GM18909 (cell line): ENCODE measurements at regions not wholly inside any gene's neighbourhood (a gene's known extent, or its start where the extent isn't known, plus 50 kb on each side); places are given as distances from the start of the nearest gene placed in this dataset.

Source experiments
- ATAC-seq: cut with Tn5 transposase; IDR thresholded peaks from one replicate; pipeline ENCODE4 v1.9.1; 2021; ENCODE audit warnings: mild to moderate bottlenecking; ENCODE audit not compliant: unreplicated experiment, poor library complexity

DNA sequence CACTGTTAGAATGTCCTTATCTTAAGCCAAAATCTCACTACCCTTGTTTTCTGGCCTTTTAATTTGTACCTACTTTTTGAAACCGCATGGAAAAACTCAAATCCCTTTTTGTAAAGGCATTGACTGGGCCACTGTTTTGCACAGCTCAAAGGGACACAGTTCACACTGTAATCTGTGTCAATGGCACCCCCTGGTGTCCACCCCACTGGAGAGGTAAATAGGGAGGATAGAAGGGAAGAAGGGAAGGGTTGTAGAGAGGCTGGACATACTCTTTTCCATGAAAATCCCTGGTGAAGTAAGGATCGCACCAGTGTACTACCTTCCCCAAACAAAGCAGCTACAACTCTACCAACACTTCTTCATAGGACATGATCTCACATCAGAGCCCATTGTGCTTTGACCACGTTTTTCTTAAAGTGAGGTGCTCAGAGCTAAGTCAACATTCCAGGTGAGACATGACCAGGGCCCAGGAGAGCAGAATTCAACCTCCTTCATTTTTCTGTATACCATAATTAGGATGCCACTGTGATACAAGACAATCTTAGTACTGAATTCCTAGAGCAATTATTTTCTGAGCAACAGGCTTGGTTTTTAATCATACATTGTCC is 92.4 kb upstream of the RMDN2 start:
- ATAC-seq: peak; percentile 66

DNA sequence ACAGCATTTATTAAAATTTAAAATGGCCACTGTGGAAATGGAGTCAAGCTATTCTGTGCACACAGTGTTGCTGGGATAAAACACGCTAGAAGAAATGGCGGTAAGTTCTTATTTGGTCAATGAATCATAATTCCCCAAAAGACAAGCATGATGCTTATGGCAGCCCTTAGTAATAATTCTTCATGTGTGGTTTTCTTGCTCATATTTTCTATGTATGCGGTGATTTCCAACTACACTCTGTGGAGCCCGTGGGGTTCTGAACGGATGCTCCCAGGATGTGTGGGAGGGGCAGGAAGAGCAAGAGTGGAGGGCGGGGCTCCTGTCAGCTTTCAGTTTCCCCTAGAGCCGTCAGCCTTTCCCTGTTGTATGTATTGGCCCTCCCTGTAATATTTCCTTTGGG is 91.7 kb upstream of the RMDN2 start:
- peak; percentile 46 for ATAC-seq

DNA sequence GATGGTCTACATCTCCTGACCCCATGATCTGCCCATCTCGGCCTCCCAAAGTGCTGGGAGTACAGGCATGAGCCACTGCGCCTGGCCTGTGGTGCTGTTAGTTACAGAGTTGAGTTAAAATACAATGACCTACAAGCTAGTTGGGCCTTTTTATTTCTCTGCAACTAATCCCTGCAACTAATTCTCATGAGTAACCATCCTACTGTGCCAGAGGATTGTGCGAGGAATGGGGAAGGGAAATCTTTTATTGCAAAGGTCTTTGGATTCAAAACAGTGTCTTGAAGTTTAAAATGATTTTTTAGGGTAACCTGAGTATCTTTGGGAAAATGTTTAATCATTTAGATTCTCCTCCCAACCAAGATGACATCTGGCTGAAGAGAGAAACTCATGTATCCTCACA is 88.8 kb upstream of the RMDN2 start:
- no peak for ATAC-seq

DNA sequence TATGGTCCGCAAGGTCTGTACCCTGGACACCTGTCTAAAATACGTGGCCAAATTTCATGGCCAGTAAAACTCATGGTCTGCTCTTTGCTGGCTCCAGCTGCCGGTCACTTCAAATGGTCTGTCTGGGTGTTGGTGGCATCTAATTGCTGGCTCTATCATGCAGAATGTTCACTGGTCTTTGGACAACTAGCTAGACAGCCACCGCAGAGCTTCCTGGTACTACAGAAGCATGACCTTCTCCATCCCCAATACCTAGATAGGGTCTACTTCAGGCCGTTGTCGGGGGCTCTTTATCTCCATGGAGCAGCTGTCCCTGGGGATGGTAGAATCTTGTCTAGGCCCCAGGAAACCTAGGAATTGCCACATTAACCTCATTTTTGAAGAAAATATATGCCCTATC is 88.4 kb upstream of the RMDN2 start:
- no peak for ATAC-seq

DNA sequence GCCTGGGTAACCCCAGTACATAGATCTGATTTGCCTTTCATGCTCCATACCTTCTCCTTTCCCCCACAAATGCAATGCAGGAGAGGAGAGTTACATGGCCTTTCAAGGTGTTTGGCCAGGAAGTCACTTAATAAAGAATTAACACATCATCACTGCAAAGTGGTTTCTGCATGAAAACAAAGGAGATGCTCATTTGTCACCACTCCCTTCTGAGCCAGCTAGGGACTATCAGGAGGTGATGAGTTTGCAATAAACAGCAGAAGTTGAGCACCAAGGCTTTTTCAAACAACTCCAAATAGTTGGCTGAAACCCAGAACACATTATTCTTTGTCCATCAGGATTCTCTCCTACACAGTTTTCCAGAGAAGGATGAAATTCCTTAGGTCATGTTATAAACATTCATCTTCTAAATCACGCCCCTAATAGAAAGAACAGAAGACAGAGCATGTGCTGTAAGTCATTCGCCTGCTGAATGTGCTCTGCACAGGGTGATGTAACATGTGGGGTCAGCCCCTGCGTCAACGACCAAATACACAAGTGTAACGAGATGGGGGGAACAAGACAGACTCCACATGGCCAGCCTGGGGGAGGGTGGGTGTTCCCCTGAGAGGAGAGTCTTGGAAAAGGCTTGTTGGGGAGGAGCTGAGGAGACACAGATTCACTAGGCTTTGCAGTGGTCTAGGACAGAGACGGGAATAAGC is 87.3 kb upstream of the RMDN2 start:
- ATAC-seq: no peak

DNA sequence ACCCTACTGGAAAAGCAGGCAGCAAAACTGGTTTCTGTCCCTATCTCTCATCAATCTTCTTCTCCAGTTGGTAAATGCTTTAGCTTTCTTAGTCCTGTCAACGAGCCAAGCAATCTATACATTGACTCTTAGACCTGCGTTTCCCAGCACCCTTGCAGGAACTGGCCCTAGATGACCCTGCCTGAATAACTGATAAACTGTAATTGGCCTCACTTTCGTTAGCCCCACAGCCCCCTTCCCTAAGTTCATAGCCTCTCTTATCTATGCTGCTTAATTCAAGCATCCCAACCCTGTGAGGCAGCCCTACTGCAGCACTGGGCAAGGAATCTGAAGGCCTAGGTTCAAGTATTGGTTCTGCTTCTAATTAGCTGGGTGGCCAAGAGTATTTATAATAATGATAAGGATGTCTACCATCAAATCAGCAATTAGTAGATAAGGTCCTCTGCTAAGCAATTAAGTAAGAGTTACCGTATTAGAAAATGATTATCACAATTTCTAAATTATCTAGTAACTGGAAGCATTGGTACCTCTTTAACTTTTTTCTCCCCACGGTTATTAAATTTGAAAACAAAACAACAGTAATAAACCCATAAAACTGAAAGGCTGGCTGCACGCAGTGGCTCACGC is 86.4 kb upstream of the RMDN2 start:
- ATAC-seq: no peak

DNA sequence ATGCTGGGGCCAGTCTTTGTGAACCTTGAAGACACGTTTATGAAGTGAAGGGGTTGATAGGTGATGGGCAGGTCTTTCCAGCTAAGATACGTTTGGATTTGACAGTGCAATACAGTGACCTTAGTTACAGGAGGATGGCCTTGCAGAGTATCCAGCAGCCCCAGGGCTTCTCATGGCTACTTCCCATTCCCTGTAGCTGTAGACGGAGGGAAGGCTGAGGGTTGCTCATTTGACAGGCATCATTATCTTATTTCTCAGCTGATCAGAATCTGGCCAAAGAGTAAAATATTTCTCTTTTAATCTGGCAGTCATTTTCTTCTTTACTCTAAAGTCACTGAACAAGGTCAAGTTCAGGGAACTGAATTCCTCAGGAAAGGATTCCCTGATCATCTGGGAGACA is 85.1 kb upstream of the RMDN2 start:
- no peak for ATAC-seq

DNA sequence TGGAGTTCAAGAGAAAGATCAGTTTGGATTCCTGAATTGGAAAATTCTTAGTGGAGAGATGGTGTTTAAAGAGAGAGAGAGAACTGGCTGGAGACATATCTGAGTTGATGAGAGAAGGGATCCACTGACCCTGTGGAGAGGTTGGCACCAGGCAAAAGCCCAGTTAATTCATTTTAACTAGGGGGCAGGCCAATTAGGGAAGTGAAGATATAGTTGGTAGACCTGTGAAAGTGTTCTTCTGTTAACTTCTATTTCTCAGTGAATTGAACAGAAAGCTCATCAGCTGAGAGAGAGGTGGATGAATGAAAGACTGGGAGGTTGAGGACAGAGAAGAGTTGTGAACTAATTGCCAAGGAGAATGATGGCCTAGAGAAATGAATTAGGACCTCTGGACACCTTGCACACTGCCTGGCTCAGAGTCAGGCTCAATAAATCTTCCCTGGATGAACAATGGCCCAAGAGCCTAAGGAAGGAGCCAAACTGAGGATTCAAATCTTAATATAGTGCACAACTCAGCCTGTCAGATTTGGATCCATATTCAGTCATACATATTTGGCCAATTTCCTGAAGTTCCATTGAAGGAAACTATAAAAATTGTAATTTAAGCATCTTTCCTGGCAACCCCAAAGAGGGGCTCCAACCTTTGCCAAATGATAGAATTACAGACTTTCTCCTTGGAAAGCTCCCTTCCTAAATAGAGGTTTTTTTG is 82.2 kb upstream of the RMDN2 start:
- ATAC-seq: no peak

DNA sequence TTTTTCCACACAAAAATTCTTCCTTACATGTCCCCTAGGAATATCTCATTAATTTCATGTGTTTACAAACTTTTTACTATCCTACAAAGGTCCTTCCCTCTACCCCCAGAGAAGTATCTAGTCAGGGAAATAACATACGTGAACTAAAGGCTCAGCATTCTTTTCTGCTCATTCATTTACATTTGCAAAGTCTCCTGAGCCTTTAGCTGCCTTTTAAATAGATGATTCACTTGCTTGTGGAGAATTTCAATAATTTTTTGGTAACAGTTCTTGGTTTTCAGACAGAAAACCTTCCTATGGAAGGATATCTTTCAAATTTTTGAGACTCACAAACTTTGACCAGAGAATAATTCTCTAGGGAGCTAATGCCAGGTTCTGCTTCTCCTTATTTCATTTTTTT is 81.5 kb upstream of the RMDN2 start:
- ATAC-seq: no peak

DNA sequence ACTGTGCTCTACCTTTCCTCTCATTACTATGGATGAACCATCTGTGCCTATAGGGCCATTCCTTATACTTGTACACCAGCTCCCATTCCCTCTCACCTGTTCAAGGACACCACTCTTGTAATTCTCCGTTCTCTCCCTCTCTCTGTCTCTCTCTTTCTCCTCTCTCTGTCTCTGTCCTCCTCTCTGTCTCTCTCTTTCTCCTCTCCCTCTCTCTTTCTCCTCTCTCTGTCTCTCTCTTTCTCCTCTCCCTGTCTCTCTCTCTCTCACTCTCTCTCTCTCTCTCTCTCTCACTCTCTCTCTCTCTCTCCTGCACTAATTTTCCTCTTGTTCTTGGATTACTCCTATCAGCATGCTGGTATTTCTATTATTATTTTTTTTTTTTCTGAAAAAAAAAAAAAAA is 78.9 kb upstream of the RMDN2 start:
- no peak for ATAC-seq

DNA sequence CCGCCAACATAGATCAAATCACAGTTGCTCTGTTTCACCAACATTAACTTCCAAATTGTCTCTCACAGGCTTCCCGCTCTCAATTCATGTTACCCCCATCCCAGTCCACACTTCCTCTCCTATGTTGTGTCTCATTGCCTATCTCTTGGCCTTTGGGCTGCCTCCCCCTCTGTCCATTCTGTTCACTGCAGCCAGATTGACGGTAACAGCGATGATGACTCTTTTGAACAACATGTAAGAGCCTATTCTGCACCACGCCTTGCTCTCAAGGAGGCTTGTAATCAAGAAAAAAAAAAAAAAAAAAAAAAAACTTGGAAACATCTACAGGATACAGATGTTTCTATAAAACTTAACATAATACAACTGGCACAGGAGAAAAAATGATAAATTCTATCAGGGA is 77.3 kb upstream of the RMDN2 start:
- no peak for ATAC-seq

DNA sequence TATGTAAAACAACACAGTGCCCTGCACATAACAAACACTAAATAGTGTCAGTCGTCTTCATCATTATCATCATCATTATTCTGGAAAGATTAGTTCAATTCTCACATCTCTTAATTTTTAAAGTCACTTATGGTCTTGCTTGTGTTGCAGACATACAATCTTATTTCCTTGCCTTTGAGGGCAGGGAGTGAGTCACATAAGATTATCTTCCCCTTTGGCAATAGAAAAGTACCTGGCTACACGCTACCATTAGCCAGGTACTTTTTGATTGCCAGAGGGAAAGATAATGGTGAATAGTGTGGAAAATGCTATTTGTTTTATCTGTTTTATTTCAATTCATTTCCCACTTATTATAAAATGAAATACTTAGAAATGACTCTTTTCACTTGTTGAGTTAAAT is 76.6 kb upstream of the RMDN2 start:
- ATAC-seq: no peak

DNA sequence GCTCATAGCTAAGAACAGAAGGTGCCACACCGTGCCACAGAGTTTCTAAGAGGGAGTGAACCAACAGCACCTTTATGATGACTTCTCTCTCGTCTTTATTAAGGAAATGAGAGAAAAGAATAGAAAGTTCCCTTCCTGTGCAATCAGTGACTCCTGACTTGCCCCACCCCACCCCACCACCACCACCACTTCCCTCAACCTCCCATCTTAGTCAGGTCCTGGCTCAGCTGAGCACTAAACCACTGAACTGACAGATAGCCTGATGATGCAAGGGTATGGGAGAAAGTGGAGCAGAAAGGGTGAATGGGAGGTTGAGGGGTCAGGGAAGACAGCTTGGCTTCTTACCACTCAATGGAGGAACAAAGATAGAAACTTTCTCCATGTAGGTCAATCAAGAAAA is 75.2 kb upstream of the RMDN2 start:
- no peak for ATAC-seq

DNA sequence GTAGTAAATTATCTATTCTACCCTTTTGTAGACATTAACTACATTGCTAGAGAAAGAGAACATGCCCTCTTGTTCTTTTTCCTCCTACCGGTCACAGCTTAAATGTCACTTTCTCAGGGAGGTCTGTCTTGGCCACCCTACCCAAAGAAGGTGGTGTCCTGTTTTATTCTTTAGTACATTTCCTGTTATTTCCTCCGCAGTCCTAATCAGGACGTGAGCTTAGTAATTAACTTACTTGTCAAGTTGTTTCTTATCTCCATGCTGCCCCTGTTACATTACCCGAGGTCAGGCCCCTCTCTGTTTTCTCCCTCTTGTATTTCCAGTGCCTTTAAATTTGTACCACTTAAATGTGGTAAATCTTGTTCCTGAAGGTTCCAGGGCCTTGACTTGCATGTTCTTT is 73.7 kb upstream of the RMDN2 start:
- peak; percentile 53 for ATAC-seq

DNA sequence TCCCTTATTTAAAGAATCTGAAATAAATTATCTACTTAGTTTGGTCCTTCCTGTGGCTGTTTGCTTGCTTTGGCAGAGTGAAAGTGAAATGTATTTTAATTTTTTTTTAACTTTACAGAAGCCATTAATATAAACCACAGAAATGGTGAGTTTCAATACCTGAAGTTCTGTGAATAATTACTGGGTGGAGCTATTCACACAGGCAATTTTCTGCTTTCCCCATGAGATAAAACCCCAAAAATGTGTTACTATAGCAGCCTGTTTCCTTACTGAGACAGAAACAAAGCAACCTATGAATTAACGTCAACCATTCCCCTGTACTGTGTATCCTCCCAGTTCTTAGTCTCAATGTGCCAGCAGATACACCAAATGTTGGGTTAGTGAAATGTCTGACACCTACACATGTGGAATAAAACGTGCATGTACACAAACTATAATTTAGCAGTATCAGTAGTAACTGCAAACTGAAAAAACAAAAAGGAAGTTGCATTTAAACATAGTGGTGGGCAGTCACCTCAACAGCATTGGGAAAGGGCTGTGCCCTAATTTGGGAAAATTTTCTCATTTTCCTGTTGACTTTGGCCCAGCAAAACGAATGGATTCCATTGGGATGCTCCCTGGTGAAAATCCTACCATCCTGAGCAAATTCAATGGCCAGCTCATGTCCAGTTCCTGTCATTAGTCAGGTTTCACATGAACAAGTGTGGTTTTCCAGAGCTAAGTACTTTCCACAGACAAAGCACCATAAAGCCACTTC is 73.1 kb upstream of the RMDN2 start:
- ATAC-seq: peak; percentile 81

DNA sequence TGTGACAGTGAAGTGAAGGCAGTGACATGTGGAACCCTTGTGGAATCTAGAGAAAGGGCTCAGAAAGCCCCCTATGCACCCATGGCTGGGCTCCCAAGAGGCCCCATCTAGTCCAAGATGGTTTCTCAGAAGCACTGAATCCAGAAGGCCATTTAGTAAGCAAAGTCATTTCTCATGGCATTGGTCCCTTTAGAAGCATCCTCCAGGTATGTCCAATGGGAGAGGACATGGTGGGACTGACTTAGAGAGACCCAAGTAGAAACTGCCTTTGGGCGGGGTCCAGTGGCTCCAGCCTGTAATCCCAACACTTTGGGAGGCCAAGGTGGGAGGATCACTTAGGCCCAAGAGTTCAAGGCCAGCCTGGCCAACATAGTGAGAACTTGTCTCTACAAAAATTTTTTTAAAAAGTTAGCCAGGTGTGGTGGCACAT is 72.5 kb upstream of the RMDN2 start:
- ATAC-seq: no peak

DNA sequence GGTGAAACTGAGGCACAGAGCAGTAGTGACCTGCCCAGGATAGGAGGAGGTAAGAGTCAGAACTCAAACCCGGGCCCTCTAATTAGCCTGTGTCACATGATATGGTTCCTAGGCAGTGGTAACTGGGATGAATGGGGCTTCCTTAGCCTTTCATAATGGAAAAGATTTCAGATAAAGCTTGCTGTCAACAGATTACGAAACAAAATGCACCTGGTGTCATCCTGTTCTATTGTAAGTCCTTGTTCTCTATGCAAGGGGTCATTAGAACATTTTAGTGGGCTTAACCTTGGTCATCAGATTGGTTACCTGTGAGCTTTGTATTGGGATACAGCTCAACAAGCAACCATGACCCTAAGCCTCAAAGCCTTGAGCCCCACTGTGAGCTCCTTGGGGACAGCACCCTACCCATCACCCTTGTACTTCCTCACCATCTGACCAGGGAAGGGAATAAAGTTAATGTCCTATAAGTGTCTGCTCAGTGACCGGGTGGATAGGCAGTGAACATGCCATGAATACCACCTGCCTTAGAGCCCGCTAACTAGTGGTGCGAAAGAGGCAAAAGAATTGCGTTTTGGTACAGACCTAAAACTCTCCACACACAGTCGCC is 70.3 kb upstream of the RMDN2 start:
- ATAC-seq: no peak

DNA sequence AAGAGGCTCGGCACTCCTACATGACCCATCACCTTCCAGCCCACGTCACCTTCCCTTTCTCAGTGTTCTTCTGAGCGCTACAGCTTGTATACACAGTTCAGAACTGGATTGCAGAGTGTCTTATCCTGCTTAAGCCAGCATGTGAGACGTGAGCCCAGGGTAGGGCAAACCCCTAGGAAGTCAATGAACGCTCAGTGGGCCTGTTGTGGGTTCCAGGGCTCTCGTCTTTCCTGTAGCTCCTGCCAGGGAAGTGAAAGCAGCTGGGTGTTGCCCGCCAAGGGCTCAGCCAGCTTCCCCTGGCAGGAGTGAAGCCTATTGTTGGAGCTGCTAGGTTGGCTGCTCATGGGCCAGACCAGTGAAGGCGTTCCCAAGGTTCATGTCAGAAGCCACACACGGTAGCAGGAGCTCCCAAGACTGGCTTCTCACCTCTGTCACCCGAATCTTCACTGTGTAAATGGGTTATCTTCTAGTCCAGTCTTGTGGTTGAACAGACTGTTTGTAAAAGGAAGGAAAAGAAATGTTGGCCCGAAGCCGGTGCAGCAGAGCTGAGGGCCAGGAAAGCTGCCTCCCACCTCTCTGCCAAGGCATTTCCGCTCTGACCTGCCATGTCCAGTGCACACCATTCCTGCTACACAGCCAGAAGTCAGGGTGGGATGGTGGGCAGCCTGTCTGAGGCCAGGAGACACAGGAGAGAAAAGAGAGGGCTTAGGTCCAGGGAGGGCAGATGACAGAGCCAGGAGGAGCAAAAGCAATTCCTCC is 69.6 kb upstream of the RMDN2 start:
- ATAC-seq: no peak

DNA sequence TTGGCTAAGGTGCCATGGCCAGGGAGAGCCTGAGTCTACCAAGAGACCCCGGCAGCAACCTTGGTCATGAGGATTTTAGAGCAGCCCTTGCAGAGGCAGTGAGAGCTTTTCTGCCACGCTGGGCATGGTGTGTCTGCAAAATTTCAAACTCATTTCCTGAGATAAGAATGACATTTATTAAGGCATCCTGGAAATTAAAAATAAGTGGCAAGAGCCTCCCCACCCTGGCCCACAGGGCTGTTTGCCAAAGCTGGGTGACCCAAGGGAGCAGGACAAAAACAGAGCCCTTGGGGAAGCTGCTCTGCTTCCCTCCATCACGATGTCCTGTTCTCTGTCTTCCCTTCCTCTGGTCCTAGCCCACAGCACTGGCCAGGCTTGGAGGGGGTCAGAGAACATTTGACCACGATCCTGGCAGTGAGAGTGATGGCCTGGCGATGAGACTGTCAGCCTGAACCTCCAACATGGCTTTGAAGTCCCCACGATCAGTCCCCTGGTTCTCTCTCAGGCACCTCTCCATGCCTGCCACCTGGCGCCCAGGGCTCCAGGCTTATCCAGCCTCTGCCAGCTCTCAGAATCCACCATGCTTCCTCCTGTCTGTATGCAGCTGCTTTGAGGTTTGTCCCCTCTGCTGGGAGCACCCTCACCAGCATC is 68.9 kb upstream of the RMDN2 start:
- ATAC-seq: no peak
